NCI-H510A (cell line): ENCODE measurements at regions not wholly inside any gene's neighbourhood (a gene's known extent, or its start where the extent isn't known, plus 50 kb on each side); places are given as distances from the start of the nearest gene placed in this dataset.

Experiments used
- DNase-seq: peaks from one replicate; lab custom pipeline; 2025; lab: John Stamatoyannopoulos, UW

DNA sequence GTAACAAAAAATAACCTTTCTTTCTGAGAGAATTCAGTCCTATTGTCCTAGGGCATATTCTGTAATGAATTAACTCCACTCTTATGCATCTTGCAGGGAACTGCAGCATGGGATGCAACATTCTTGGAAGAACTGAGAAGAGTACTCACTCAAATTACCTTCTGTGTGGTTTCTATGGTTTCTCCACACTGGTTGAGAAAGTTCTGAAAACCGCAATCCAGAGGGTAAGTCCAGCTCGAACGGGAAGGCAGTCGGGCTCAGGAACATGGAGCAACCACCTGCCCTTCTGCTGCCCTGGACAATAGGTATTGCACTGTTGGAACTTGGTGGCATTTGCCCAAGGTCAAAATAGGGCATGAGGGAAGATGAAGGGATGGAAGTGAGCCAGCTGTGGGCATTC, 59.6 kb upstream of the CDK13 start:
- no peak for DNase-seq

GRCh38 chr7:39891894-39892293, 58.2 kb upstream of the CDK13 start:
- DNase-seq: no peak

DNA sequence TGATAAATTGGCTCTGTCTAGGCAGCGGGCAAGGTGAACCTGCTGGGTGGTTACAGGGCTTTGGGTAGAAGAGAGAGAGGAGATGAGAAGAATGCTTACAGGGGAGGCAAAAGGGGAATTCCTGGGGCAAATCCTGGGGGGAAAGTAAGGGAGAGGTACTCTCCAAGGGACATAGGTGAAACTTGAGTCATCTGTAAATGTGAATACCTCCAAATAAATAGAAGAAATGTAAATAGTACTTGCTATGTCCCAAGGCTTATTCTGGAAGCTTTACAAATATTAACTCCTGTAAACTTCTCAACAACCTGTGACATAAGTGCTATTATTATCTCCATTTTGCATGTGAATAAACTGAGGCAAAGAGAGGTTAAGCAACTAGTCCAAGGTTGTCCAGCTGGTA, 57.7 kb upstream of the CDK13 start:
- no peak for DNase-seq

GRCh38 chr7:39894904-39895303, 55.2 kb upstream of the CDK13 start:
- DNase-seq: no peak

DNA sequence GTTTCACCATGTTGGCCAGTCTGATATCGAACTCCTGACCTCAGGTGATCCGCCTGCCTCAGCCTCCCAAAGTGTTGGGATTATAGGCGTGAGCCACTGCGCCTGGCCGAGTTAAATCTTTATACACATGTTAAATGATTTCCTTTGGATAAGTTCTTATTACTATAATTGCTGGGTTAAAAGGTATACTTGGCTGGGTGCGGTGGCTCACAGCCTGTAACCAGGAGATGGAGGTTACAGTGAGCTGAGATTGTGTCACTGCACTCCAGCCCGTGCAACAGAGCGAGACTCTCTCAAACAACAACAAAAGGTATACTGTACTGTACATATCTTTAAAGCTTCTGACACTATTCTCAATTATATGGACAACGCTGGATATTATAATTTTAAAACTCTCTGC, 53.2 kb upstream of the CDK13 start:
- DNase-seq: no peak

DNA sequence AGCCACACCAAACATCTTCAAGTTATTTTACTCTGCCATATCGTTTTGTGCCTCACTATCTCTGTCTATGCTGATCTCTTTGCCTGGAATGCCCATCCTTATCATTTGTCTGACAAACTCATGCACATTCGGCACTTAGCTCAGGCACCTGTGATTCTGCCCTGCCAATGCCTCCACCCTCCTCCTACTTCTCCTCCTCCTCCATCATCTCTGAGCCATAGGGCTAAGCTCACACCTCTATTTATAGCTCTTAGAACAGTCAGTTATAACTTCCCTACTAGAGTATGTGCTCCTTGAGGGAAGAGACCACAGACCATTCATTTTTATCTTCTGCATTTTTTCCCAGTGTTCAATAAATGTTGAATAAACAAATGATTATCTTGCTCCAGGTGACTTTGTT, 51.2 kb upstream of the CDK13 start:
- DNase-seq: no peak
